HG02798 (cell line): ENCODE measurements at regions not wholly inside any gene's neighbourhood (a gene's known extent, or its start where the extent isn't known, plus 50 kb on each side); places are given as distances from the start of the nearest gene placed in this dataset.
A peak's percentile ranks its signal among the peaks of the same experiment; 100 is the strongest.

Experiments used
- ATAC-seq: cut with Tn5 transposase; IDR thresholded peaks from one replicate; pipeline ENCODE4 v1.9.1; 2021; ENCODE audit warnings: mild to moderate bottlenecking; ENCODE audit not compliant: unreplicated experiment, poor library complexity

DNA sequence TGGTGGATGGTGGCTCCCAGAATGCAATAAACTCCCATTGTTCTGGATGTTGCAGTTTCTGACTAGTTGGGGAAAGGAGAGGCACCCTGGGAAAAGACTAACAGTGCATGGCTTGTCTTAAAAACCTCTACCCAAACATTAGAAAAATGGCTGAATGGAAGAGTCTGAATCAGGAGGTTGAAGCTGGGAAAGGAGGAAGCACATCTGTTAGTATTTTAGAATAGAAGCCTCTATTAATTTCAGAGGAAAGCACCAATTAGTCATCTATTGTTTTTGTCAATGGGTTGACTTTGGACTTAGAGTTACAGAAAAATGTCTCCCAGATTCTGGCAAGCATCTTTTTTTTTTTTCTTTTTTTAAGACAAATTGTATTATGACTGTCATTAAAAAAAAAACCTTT lies 56.1 kb upstream of the ELMO1 start:
- no peak for ATAC-seq

DNA sequence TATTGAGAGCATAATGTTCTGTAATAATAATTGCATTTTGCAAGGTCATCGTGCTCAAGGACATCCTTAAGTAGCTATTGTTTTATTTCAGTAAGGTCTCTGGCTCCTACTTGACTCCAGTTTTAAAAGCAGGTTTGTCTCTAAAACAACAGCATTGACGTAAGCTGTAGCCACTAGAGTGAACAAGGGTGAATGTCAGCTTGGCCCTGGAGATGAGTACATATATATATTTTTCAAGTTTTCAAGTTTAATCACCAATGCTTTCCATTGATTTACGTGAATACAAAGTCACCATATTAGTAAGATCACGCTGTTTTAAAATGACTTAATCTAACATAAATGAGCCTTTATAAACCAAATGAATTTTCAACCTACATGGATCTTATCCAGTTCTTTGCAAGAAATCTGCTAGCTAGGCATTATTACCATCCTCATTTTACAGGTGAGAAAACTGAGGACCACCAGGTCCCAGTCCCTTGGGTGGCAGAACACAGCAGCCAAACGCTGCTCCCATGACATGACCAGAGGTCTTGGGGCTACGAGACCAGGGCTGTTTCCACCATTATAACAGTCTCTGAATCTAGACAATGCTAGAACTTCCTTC lies 57.2 kb upstream of the ELMO1 start:
- no peak for ATAC-seq

DNA sequence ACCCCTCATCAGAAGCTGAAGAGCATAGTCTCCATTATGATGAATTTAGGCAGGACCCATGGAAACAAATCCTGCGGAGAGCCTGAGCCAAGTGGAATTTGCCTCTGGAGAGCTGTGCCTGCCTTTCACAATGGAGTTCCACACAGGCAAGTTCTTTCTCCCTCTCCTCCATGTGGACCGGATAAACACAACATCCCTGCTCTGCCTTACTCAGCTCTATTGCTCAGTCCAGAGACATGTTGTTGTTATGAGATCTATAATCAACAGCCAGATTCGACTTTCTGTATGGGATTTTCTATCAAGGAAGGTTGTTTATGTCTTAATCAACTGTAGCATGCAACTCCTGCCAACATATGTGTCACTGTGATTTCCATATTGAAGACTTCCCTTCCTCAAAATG lies 59.5 kb upstream of the ELMO1 start:
- no peak for ATAC-seq

DNA sequence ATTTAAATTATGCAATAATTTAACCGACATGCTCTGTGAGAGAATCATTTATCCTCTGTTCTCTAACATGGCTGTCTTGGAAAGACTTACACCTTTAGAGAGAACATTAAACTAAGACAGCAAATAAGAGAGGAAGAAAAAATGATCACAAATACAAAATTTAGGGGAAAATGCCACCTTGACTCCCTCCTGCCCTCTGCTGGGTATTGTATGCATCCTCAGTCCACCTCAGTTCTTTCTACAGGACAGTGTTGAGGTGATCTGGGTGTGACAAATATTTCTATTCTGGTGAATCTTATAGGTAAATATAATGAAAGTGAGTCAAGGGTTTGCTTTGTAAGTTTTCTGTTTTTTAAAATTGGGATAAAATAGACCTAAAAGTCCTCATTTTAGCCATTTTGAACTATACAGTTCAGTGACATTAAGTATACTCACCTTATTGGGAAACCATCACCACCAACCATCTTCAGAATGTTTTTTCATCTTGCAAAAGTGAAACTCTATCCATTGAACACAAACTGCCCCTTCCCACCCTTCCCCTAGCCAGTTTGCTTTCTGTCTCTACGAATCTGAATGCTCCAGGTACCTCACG lies 61.5 kb upstream of the ELMO1 start:
- ATAC-seq, result no peak

DNA sequence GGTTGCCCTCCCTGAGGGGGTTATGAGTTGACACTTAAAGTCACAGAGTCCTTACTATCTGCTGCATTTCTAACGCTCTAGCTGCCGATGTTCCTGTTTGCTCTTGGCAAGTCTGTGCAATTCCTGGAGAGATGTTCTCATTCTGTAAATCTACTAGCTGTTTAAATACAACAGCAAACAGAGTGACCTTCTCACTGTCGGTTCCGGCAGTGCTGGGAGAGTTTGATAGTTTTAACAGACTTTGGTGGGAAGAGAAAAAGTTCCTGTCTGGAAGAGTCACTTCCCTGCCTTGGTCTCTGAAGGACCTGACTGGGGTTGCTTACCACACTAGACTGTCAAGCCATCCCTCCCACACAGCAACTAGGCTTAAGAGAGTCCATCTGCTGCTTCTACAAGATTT lies 63.3 kb upstream of the ELMO1 start:
- ATAC-seq, result no peak

DNA sequence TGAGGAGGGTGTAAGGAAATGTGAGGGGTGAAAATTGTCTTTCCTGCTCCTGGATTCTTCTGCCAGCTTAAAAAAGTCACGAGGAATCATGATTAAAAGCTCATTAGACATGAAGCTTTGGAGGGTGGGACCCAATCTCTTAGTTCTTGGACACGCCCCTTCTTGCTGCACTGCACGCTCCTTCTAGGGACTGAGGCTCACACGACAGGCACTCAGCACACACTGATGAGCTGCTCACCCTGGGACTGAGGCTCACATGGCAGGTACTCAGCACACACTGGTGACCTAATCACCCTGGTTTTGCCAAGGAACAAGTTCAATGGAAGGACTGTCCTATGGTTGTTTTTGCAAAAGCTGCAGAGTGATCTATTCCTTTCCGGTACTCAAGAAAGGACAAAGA lies 65.8 kb upstream of the ELMO1 start:
- ATAC-seq, result no peak

DNA sequence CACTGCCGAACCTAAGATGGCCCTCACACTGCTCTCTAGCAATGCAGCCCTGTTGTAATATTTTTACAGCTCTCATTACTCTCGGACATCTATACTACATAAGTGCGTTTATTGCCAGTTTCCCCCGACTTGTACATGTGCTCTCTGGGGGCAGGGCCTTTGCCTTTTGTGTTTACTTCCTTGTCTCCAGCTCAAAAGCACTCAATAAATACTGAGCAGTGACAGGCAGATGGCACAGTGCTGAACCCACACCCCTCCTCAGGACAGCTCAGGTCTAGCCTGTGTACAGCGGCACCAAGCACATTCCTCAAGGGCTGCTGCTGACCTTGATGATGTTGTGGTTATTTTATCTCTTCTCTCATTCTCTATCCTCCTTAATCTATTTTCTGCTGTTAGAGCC lies 68.0 kb upstream of the ELMO1 start:
- no peak for ATAC-seq

DNA sequence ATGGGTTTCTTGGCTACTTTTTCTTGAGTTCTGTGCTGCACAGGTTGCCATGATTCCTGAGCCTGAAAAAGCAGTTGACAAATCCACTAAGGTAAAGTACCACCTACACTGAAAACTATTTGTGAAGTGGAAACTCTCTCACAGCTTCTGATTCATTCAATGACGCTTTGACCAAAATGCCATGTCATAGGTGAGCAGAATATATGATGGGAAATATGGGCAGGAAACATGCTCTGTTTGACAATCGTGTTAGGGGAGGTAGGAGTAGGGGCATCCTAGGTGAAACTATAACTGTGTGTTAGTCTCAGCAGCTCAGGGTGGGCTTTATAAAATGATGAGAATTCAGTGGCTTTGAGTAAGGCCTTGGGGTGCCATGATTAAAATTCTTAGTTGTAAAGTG lies 69.6 kb upstream of the ELMO1 start:
- ATAC-seq, result no peak

DNA sequence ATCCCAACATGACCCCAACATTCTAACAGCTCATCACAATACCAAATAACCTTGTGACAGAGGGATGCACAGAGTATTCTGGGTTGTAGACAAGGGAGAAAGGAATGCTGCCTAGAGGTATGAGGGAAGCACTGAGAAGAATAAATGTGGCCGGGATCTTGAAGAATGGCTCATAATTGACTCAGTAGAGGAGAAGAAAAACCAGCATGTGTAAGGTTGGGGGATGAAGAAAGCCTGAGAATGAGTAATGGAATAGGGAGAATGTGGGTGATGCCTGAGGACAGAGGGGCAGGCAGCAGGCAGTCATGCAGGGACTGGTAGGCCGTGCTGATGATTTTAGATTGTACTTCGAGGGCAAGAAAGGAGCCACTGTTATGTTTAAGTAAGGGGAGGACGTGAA lies 75.4 kb upstream of the ELMO1 start:
- no peak for ATAC-seq

DNA sequence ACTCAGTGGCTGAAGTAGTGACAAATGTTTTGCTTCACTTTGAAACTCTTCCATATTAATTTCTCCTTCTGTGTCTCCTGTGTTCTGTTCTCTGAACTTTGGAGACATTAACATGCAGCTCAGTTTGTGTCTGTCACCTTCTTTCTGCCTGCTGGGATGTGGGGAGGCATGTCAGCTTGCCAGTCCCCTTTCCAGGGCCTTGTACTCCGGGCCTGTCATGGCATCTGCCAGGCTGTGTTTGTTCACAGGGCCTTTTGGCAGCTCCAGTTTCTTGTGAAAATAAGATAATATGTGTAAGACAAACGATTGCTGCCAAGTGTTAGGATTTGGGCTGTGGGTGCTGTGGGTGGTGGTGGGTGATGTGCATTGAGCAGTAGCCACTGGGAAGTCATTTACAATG lies 76.1 kb upstream of the ELMO1 start:
- no peak for ATAC-seq

DNA sequence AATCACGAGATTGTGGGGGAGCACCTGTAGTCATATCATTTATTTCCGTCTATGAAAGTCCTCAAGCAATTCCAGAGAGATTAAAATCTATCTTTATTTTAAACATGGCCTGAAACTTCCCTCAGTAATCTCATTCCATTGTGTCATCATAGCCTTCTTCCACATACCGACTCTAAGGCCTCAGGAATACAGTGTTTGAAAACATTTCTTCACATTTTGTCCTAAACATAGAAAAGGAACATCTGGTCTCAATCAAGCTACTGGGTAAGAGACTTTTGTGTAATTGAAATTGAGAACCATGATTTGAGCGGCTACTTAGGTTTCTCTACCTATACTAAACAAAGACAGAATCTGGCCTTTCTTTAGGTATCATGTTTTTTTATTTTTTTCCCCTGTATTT lies 78.0 kb upstream of the ELMO1 start:
- ATAC-seq, result no peak

DNA sequence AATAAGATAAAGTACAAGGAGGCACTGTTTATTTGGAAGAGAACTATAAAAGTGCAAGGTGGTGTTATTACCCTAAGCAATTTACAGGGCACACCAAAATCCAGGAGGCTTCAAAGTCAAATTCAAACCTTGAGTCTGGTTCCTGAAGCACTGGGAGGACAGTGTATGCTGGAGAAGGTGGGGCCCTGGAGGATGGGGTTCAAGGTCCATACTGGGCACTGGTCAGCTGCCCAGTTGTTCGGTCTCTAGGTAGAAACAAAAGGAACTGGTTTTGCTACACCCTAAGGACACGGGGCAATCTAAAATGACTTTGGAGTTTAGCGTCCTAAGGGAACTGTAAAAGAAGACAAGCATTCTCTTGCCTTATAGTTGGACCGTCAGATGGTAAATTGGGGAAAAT lies 78.4 kb upstream of the ELMO1 start:
- ATAC-seq, result no peak

DNA sequence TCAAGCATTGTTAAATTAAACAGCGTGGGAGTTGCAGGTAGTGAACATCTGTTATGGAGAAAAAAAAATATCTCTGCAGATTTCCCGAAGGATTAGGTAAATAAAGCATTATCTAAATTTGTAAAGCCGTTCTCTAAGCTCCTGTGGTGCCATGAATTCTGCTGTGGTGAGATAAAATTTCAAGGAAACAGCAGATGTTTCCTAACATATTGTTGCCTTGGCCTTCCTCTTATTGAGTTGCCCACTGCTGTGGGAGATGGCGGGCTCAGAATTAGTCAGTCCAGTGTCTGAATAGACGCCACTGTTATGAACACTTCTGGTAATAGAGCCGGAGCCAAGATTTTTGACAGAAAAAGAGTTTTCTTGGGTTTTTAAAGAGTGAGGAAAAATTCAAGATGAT lies 82.6 kb upstream of the ELMO1 start:
- no peak for ATAC-seq

DNA sequence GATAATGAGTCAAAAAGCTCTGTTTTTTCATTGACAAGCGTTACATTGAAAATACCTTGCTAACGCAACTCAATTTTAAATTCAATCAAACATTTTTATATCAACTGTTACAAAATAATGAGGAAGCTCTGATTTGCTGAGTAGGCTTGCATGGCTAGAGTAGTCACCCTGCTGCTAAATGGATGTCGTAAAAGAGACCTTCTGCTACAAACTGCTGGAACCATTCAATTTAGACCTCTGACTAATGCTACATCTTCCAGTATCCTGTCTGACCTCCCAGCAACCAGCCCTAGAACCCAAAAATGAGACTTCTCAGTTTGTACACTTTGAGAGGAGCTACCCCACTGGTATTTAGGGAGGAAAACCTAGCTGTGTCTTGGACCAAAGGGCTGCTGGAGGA lies 84.0 kb upstream of the ELMO1 start:
- no peak for ATAC-seq

DNA sequence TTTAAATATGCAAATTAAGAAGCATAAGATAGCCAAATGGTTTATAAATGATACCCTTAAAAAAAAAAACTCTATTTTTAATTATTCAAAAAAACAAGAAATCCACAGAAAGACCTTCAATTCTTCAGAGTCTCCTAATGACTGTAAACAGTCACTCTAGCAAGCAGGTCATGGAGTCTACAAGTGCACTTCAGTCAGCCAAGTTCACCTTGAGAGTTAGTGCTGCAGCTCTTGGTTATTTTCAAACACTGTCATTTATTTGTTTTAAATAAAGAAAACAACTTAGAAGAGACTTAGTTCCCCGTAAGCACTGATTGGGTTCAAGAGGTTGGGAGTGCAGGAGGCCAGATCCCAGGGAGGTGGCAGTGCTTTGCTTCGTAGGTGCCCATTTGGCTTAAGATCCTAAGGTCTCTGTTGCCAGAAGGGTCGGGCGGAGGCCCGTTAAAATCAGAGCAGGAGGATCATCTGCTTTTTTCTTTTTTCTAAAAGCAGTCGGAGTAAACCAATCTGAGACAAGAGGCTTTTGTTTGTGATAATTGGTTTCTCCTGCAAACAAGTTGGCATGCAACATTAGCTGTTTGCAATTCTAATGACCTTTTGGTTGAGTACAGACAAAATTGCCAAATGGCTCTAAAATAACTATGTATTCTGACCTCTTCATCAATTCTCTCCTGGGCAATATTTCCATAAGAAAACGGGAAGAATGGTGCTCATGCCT lies 86.4 kb upstream of the ELMO1 start:
- ATAC-seq, result no peak

DNA sequence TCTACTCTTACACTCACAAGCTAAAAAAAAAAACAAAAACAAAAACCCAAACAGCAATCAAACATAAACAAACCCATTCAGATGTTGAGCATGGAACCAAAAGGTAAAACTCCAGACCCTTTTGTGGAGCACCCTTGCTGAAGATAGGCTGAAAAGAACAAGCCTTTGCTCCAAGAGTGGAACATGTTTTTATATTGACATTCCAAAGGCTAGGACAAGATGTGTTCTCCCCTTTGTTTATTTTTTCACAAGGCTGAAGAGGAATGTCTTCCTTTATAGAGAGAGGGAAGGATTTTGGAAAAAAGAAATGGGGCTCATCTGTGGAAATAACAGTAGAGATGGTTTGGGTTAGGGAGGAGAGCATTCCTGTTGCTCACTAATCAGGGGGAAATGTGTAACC lies 87.2 kb upstream of the ELMO1 start:
- no peak for ATAC-seq

DNA sequence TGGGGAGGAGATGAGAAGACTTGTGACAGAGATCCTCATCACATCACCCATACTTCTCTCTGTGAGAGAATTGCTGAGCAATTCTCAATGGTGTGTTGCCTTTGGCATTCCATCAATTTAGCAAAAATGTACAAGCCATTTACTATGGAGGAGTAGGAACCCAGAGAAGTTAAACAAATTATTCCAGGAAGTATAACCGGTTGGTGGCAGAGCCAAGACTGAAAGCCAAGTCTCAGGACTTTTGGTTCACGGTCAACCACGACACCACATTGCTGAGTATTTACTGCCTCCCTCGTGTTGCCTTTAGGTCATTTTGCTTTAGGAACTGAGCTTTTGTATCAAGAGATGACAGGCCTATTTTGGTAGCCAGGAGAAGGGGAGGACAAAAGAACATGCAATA lies 88.0 kb upstream of the ELMO1 start:
- no peak for ATAC-seq

DNA sequence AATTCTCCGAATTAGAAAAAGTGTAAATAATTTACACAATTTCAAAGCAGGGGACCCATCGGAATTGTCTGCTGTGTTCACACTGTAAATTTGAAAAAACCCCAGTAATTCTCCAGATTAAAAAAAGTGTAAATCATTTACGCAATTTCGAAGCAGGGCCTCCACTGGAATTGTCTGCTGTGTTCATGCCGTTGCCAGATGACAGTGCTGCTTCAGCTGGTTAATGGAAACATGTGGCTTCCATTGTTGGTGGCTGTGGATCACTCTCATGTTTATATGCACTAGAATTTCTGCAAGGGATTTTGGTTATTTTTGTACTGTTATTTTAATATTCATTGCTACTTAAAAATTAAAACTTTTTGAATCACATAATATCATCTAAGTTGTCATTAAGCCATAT lies 88.8 kb upstream of the ELMO1 start:
- no peak for ATAC-seq

DNA sequence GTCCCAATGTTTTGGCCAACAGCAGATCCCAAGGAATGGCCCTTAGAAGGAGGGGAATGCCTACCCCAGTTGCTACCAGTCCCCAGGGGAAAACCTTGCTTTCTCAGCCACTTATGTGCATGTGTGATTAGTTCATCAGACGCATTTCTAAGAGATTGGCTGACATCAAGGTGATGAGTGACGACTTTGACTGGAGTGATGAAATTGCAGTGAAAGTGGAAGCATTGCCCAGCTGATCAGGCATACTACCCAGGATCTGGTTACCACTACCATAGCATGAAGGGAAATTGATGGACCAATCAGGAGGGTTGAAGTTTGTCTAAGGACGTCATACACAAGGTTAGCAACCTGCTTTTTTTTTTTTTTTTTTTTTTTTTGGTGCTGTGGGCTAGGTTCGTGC lies 90.3 kb upstream of the ELMO1 start:
- no peak for ATAC-seq

DNA sequence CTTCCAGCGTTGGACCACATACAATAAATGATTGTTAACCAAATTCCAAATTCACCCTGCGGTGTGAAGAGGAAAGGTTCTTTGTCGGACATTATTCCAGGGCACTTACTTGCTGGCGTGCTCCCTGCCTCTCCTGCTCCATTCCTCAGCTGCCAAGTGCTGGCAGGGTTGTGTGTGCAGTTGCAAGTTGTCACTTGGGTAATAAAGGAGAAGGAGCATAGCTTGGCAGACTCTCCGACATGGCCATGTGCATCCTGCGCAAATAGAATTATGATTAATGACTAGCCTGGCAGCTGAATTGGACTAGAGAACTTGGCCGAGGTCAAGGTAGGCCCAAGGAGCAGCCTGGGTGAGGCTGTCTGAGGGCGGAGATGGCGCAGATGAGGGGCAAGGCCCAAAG lies 92.3 kb upstream of the ELMO1 start:
- no peak for ATAC-seq

DNA sequence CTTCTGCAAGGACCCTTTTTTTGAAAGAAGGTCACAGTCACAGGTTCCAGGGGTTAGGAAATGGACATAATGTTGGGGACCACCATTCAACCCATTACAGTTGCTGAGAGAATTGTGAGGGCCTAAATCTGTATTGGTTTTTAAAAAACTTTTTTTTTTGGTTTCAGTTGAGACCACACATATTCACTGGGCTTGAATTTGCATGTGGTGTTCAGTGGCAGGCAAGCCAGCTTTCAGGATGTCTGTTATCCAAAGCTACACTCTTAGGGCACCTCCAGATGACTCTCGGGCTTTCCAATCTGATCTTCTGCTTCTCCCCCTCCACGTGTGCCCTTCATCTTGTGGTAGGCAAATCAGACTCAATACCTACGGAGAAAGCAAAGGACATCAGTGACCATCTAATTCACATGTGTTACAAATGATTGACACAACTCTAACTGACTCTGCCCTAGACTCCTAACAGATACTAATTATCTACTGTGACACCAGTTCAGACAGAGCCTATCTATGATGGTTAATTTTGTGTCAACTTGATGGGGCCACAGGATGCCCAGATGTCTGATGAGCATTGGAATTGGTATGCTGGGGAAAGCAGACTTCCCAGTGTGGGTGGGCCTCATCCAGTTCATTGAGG lies 93.3 kb upstream of the ELMO1 start:
- ATAC-seq, result peak; percentile 94
